ENCODE measurements at regions not wholly inside any gene's neighbourhood (a gene's known extent, or its start where the extent isn't known, plus 50 kb on each side); places are given as distances from the start of the nearest gene placed in this dataset.

GRCh38 chr10:10848488-10849111, 169.1 kb upstream of the CELF2 start:
- TF ChIP-seq CTCF (conservative IDR thresholded peaks at IDR 0.05 in 1 of 2, IDR thresholded peaks at IDR 0.05 in 1 of 2; ENCODE audit: extremely low read depth in 1 of 2, insufficient read depth in 1 of 2, low read depth in 1 of 2, low read length in 2 of 2): no peak
- no peak for TF ChIP-seq EZH2 (IDR thresholded peaks at IDR 0.05; ENCODE audit: borderline replicate concordance, low read length)

All from mammary epithelial cell (primary cell).